Progenitor cell of endocrine pancreas (in vitro differentiated cells): ENCODE measurements at regions not wholly inside any gene's neighbourhood (a gene's known extent, or its start where the extent isn't known, plus 50 kb on each side); places are given as distances from the start of the nearest gene placed in this dataset.

Source experiments
- DNase-seq: peaks from one replicate; pipeline ENCODE4 v3.0.0; 2021; ENCODE audit warnings: low spot score; ENCODE audit not compliant: unreplicated experiment
- H3K27ac Mint-ChIP-seq: 2 replicates; pipeline ENCODE4 v1.8.0; 2021; ENCODE audit warnings: mild to moderate bottlenecking, moderate library complexity, mixed read lengths
- H3K27me3 Mint-ChIP-seq: 2 replicates; pipeline ENCODE4 v1.8.0; 2021; ENCODE audit warnings: mixed read lengths
- H3K36me3 Mint-ChIP-seq: 2 replicates; pipeline ENCODE4 v1.8.0; 2022; ENCODE audit warnings: mixed read lengths; ENCODE audit not compliant: insufficient read depth
- H3K4me1 Mint-ChIP-seq: 2 replicates; pipeline ENCODE4 v1.8.0; 2021; ENCODE audit warnings: low read depth, mixed read lengths
- H3K4me3 Mint-ChIP-seq: 2 replicates; pipeline ENCODE4 v1.8.0; 2021; ENCODE audit warnings: low read depth, mild to moderate bottlenecking, moderate library complexity, mixed read lengths
- H3K9me3 Mint-ChIP-seq: 2 replicates; pipeline ENCODE4 v1.8.0; 2021; ENCODE audit warnings: low read depth, mixed read lengths
- CTCF ChIP-seq: fragments of 200-600 bp; sonication (generic); IDR thresholded peaks from one replicate; pipeline ENCODE4 v1.5.0; 2021; ENCODE audit warnings: antibody characterized with exemption, mild to moderate bottlenecking; ENCODE audit not compliant: unreplicated experiment

GRCh38 chr18:47750889-47751423 lies 179.5 kb downstream of the SMAD2 start:
- Mint-ChIP-seq H3K9me3 (no peaks in the 10 kb centered on the region), H3K27ac (no peak overlapping the region), H3K4me3 (no peak overlapping the region), H3K36me3 (no peaks in the 10 kb centered on the region), H3K4me1 (peaks cover 7% of the 10 kb centered on the region), H3K27me3 (peaks cover 46% of the 10 kb centered on the region)
- DNase-seq, result no peak
- no peak for TF ChIP-seq CTCF

GRCh38 chr18:47749600-47749973 lies 180.9 kb downstream of the SMAD2 start:
- H3K27me3 Mint-ChIP-seq, result peaks cover 44% of the 10 kb centered on the region
- peaks cover 7% of the 10 kb centered on the region for H3K4me1 Mint-ChIP-seq
- no peaks in the 10 kb centered on the region for H3K9me3 Mint-ChIP-seq
- no peak overlapping the region for H3K27ac Mint-ChIP-seq
- no peaks in the 10 kb centered on the region for H3K36me3 Mint-ChIP-seq
- no peak for DNase-seq
- TF ChIP-seq CTCF, result no peak
- H3K4me3 Mint-ChIP-seq, result no peak overlapping the region

GRCh38 chr18:47748847-47749599 lies 181.4 kb downstream of the SMAD2 start:
- no peaks in the 10 kb centered on the region for H3K9me3 Mint-ChIP-seq
- peak; percentile 100 for TF ChIP-seq CTCF

GRCh38 chr18:47748093-47748796 lies 182.2 kb downstream of the SMAD2 start:
- TF ChIP-seq CTCF, result no peak
- no peaks in the 10 kb centered on the region for H3K9me3 Mint-ChIP-seq
- peaks cover 43% of the 10 kb centered on the region for H3K27me3 Mint-ChIP-seq
- H3K4me1 Mint-ChIP-seq, result peaks cover 7% of the 10 kb centered on the region
- H3K36me3 Mint-ChIP-seq, result no peaks in the 10 kb centered on the region
- peak overlapping the region; percentile 53 for H3K4me3 Mint-ChIP-seq
- H3K27ac Mint-ChIP-seq, result no peak overlapping the region
- no peak for DNase-seq

More at GRCh38 chr18:47748847-47749599, 181.4 kb downstream of the SMAD2 start:
- H3K27me3 Mint-ChIP-seq, result peaks cover 44% of the 10 kb centered on the region
- peak; percentile 83 for DNase-seq
- H3K4me3 Mint-ChIP-seq, result peak overlapping the region; percentile 53
- no peak overlapping the region for H3K27ac Mint-ChIP-seq
- H3K36me3 Mint-ChIP-seq, result no peaks in the 10 kb centered on the region
- H3K4me1 Mint-ChIP-seq, result peaks cover 7% of the 10 kb centered on the region

- peaks cover 45% of the 10 kb centered on the region for H3K27me3 Mint-ChIP-seq
- no peaks in the 10 kb centered on the region for H3K9me3 Mint-ChIP-seq
- peaks cover 7% of the 10 kb centered on the region for H3K4me1 Mint-ChIP-seq
- no peak for DNase-seq
- H3K4me3 Mint-ChIP-seq, result no peak overlapping the region
- no peak for TF ChIP-seq CTCF
- no peaks in the 10 kb centered on the region for H3K36me3 Mint-ChIP-seq
- peak overlapping the region; percentile 76 for H3K27ac Mint-ChIP-seq
Observed at GRCh38 chr18:47747260-47747795, 183.1 kb downstream of the SMAD2 start.
